OCI-LY7 (cell line): ENCODE measurements at regions not wholly inside any gene's neighbourhood (a gene's known extent, or its start where the extent isn't known, plus 50 kb on each side); places are given as distances from the start of the nearest gene placed in this dataset.

Experiments
- BruUV-seq: library from RNA; stranded (reverse); fragments of 400-500 nt; replicated peaks from 2 replicates; lab custom pipeline; 2021; lab: Mats Ljungman, UMichigan
- CTCF ChIA-PET: fragments of 300-600 bp; sonication (Branson Sonifier 250); formaldehyde crosslinking; loops from one replicate; lab custom pipeline; 2022; ENCODE audit warnings: antibody characterized with exemption; ENCODE audit not compliant: unreplicated experiment; lab: Charles Lee
- POLR2A ChIA-PET: fragments of 300-600 bp; sonication (Branson Sonifier 250); formaldehyde crosslinking; loops from one replicate; lab custom pipeline; 2022; ENCODE audit warnings: antibody characterized with exemption; lab: Charles Lee
- DNase-seq: peaks from one replicate; pipeline ENCODE4 v3.0.0-alpha.2; 2015; ENCODE audit warnings: low spot score
- H2AFZ ChIP-seq: fragments of 200-600 bp; sonication (generic), shearing (Covaris generic); 2 replicates; pipeline ENCODE4 v1.6.1; 2014; ENCODE audit warnings: mild to moderate bottlenecking, antibody characterized with exemption, low read length, moderate library complexity
- H3K27ac ChIP-seq: fragments of 200-600 bp; sonication (generic); 2 replicates; pipeline ENCODE4 v1.5.1; 2014; ENCODE audit warnings: mixed run types, low read depth, mild to moderate bottlenecking, moderate library complexity, low read length, inconsistent platforms; ENCODE audit not compliant: poor library complexity, severe bottlenecking
- H3K36me3 ChIP-seq: fragments of 200-600 bp; sonication (generic); 2 replicates; pipeline ENCODE4 v1.6.1; 2014; ENCODE audit warnings: mild to moderate bottlenecking, antibody characterized with exemption, low read length, moderate library complexity, mixed read lengths; ENCODE audit not compliant: insufficient read depth
- H3K4me1 ChIP-seq: fragments of 200-600 bp; sonication (generic); 2 replicates; pipeline ENCODE4 v1.5.1; 2014; ENCODE audit warnings: mild to moderate bottlenecking, low read length; ENCODE audit not compliant: insufficient read depth, poor library complexity, severe bottlenecking
- H3K4me2 ChIP-seq: fragments of 200-600 bp; sonication (generic); 2 replicates; pipeline ENCODE4 v1.6.1; 2014; ENCODE audit warnings: mild to moderate bottlenecking, low read length
- H3K4me3 ChIP-seq: fragments of 200-600 bp; sonication (generic); 2 replicates; pipeline ENCODE4 v1.5.1; 2014; ENCODE audit warnings: mild to moderate bottlenecking, low read depth, low read length; ENCODE audit not compliant: poor library complexity, severe bottlenecking
- H3K79me2 ChIP-seq: fragments of 200-600 bp; sonication (generic); 2 replicates; pipeline ENCODE4 v1.6.1; 2016; ENCODE audit warnings: low read depth, mild to moderate bottlenecking, low read length, moderate library complexity, mixed read lengths; ENCODE audit not compliant: insufficient read depth
- H3K9me2 ChIP-seq: fragments of 200-600 bp; sonication (generic); 2 replicates; pipeline ENCODE4 v1.6.1; 2016; ENCODE audit warnings: mild to moderate bottlenecking, low read length, mixed read lengths; ENCODE audit not compliant: insufficient read depth
- H3K9me3 ChIP-seq: fragments of 200-600 bp; sonication (generic); 2 replicates; pipeline ENCODE4 v1.6.1; 2014; ENCODE audit warnings: mild to moderate bottlenecking, mixed run types, low read length, mixed read lengths
- H4K20me1 ChIP-seq: fragments of 200-600 bp; sonication (generic); 2 replicates; pipeline ENCODE4 v1.6.1; 2014; ENCODE audit warnings: mild to moderate bottlenecking, antibody characterized with exemption, low read length, moderate library complexity, mixed read lengths; ENCODE audit not compliant: insufficient read depth
- EZH2phosphoT487 ChIP-seq: fragments of 200-600 bp; sonication (generic); IDR thresholded peaks from 2 replicates; pipeline ENCODE4 v1.6.1; 2018; ENCODE audit warnings: low read depth, borderline replicate concordance, mild to moderate bottlenecking, mixed run types, antibody characterized with exemption, low read length, moderate library complexity, mixed read lengths
- intact Hi-C: fragments of 100-400 bp; cut with micrococcal nuclease; formaldehyde crosslinking; loops from one replicate; pipeline ENCODE4 v1.10.0; 2022; ENCODE audit not compliant: unreplicated experiment
- TF ChIP-seq, protein P1 (sequence below): fragments of 200-600 bp; sonication (generic); conservative IDR thresholded peaks from 2 replicates; pipeline ENCODE4 v1.5.1; 2014; ENCODE audit warnings: mild to moderate bottlenecking, antibody characterized with exemption, low read length, moderate library complexity, mixed read lengths

DNA sequence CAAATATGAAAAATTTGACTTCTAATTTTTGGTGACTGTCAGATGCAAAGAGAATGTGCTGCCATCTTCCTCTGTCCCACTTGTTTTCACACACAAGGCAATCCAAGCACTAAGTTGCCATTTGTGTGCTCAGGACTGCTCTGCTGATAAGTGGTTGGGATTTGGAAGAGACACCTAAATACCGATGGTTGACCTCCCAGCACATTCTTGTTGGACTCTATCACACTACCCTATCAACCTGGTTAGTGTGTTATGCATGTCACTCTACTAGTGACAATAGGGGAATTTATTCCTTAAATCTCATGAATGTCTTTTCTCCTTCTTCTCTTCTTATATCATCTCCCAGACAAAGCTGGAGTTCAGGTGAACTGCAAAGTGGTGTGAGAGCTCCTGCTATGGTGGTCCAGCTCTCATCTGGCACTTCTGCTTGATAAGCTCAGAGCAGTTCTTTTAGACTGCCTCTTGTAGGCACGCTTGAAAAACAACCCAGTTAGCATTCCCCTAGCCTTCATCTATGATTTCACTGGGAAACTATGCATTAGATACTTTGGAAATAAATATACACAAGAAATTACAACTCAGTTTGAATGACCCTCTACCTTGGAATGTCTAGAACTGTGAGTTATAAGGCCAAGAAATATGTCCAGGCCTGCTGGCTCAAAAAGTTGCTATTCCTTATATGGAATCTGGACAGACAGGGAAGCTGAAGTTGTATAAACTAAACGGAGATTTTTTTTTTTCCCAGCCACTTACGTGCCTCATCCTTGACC is 404.8 kb downstream of the MEIS1 start:
- intact Hi-C loops: no loop called here
- Histone ChIP-seq H3K4me2 (no peak overlapping the region), H3K9me3 (no peaks in the 10 kb centered on the region), H3K4me3 (no peak overlapping the region), H3K9me2 (no peaks in the 10 kb centered on the region), H3K4me1 (no peaks in the 10 kb centered on the region), H3K36me3 (no peaks in the 10 kb centered on the region), H3K79me2 (no peaks in the 10 kb centered on the region), H3K27ac (no peak overlapping the region), H4K20me1 (no peaks in the 10 kb centered on the region), H2AFZ (no peak overlapping the region)
- BruUV-seq: no TSS peak
- ChIA-PET CTCF (no interaction called here), POLR2A (no interaction called here)
- DNase-seq: no peak
- TF ChIP-seq, protein P1, sequence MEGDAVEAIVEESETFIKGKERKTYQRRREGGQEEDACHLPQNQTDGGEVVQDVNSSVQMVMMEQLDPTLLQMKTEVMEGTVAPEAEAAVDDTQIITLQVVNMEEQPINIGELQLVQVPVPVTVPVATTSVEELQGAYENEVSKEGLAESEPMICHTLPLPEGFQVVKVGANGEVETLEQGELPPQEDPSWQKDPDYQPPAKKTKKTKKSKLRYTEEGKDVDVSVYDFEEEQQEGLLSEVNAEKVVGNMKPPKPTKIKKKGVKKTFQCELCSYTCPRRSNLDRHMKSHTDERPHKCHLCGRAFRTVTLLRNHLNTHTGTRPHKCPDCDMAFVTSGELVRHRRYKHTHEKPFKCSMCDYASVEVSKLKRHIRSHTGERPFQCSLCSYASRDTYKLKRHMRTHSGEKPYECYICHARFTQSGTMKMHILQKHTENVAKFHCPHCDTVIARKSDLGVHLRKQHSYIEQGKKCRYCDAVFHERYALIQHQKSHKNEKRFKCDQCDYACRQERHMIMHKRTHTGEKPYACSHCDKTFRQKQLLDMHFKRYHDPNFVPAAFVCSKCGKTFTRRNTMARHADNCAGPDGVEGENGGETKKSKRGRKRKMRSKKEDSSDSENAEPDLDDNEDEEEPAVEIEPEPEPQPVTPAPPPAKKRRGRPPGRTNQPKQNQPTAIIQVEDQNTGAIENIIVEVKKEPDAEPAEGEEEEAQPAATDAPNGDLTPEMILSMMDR: no peak
- no peak for TF ChIP-seq EZH2phosphoT487

DNA sequence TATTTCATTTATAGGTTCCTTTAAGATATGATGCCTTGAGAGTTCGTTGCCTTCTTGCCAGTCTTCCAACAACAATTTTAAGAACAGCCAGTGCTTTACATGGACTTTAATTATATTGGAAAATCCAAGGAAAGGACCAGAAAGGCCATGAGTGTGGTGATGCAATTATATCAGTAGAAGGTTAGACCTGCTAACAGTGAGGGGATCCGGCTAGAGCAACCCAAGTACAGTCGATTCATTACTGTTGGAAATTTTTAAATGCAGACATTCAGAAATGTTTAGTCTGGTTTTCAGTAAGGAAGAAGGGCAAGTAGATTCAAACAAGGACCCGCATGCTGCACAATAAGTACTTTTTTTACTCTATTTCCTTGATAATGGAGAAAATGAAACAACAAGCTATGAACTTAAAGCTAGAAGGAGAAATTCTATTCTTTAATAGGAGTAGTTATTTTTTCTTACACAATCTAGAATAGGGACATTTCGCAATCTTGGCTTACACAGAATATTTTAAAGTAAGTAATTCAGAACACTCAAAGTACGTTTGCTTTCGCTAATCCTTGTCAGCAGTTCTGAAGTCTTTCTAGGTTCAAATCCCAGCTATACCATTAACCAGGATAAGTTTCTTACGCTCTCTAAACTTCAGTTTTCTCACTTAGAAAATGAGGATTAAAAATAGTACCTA is 405.5 kb downstream of the MEIS1 start:
- H3K4me1 ChIP-seq: no peaks in the 10 kb centered on the region
- H4K20me1 ChIP-seq: no peaks in the 10 kb centered on the region
- ChIA-PET POLR2A (no interaction called here), CTCF (no interaction called here)
- no TSS peak for BruUV-seq
- H3K9me2 ChIP-seq: no peaks in the 10 kb centered on the region
- H3K79me2 ChIP-seq: no peaks in the 10 kb centered on the region
- H3K9me3 ChIP-seq: no peaks in the 10 kb centered on the region
- H3K4me3 ChIP-seq: no peak overlapping the region
- DNase-seq: no peak
- no peak overlapping the region for H2AFZ ChIP-seq
- no peak for TF ChIP-seq EZH2phosphoT487
- TF ChIP-seq, protein P1: no peak
- no peaks in the 10 kb centered on the region for H3K36me3 ChIP-seq
- intact Hi-C loops: no loop called here
- H3K4me2 ChIP-seq: no peak overlapping the region
- H3K27ac ChIP-seq: no peak overlapping the region

DNA sequence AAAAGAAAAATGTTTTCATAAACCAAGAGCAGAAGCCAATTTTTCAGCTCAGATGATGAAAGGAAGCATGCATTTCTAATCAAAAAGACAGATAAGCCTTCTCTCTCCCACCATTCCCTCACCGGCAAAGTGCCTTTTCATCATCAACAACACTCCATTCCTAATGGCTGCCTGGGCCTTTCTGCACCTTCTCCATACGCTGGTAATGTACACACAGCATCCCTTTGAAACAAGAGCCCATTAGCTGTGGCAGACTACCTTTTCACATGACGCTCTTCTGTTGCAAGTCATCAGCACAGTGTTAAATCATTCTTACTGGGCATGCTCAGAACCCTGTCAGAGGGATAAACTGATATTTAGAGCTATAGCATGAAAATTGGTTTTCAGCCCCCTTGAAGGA is 408.9 kb downstream of the MEIS1 start:
- no TSS peak for BruUV-seq
- POLR2A ChIA-PET: interaction anchor here (0.6 to 1.0 kb wide), 2 partner anchors 10 to 82 kb away, joined by 4 read pairs; no protein-coding TSS in a partner anchor

More for the DNA sequence above, 408.9 kb downstream of the MEIS1 start:
- Histone ChIP-seq H3K4me3 (no peak overlapping the region), H3K9me3 (no peaks in the 10 kb centered on the region), H3K27ac (no peak overlapping the region), H3K79me2 (no peaks in the 10 kb centered on the region), H3K4me1 (no peaks in the 10 kb centered on the region), H3K36me3 (no peaks in the 10 kb centered on the region), H3K9me2 (no peaks in the 10 kb centered on the region), H3K4me2 (no peak overlapping the region), H4K20me1 (no peaks in the 10 kb centered on the region), H2AFZ (no peak overlapping the region)
- TF ChIP-seq EZH2phosphoT487: no peak
- TF ChIP-seq, protein P1: no peak
- intact Hi-C loops: no loop called here
- DNase-seq: no peak
- CTCF ChIA-PET: interaction anchor here (0.6 kb wide), 1 partner anchor 26 kb away, joined by 4 read pairs; no protein-coding TSS in a partner anchor
